ENCODE measurements at regions not wholly inside any gene's neighbourhood (a gene's known extent, or its start where the extent isn't known, plus 50 kb on each side); places are given as distances from the start of the nearest gene placed in this dataset.

DNA sequence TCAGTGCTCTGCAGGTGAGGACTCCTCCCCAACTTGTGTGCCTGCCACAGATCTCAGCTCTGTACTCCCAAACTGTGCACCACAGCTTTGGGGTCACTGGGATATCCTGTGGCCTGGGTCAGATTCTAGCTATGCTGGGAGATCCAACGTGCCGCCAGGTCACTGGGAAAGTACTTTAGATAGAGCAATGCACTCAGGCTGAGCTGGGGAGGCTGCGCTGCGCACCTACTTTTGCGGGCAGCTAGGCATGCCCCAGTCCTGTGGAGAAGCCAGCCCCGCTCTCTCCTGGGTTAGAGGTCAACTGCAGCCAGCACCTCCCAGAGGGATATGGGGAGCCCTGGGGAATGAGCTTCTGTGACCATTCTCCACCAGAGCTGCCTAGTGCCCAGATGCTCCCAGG lies 552.1 kb upstream of the CDH9 start:
- DNase-seq = no peak
- POLR2A ChIA-PET (ENCODE audit: partially characterized antibody) = interaction anchor here (0.5 kb wide), 1 partner anchor 646 kb away, joined by 3 read pairs; no protein-coding TSS in a partner anchor
- no peaks in the 10 kb centered on the region for H3K36me3 Mint-ChIP-seq
- H3K27me3 Mint-ChIP-seq = no peaks in the 10 kb centered on the region
- intact Hi-C loops (cut with micrococcal nuclease) = no loop called here
- H3K4me3 Mint-ChIP-seq = no peak overlapping the region
- H3K27ac ChIP-seq (ENCODE audit: low read depth, low read length) = no peak overlapping the region
- no peaks in the 10 kb centered on the region for H3K4me1 ChIP-seq (ENCODE audit: insufficient read depth, low read length)
- no peaks in the 10 kb centered on the region for H3K4me1 Mint-ChIP-seq
- H3K4me3 ChIP-seq (ENCODE audit: low read length in 2 of 2) = no peak overlapping the region
- no peaks in the 10 kb centered on the region for H3K36me3 ChIP-seq (ENCODE audit: insufficient read depth, low read length)
- H3K9me3 ChIP-seq (ENCODE audit: control insufficient read depth in 1 of 2, low read length in 2 of 2) = no peaks in the 10 kb centered on the region
- CTCF ChIA-PET (ENCODE audit: partially characterized antibody) = no interaction called here
- no peaks in the 10 kb centered on the region for H3K27me3 ChIP-seq (ENCODE audit: insufficient read depth, low read length)
- H3K9me3 Mint-ChIP-seq = peaks cover 6 to 33% (median 13%) of the 10 kb centered on the region in 8 donors
- no peak overlapping the region for H3K27ac Mint-ChIP-seq

GRCh38 chr5:27578279-27578678 lies 539.9 kb upstream of the CDH9 start:
- no peaks in the 10 kb centered on the region for H3K9me3 ChIP-seq (ENCODE audit: control insufficient read depth in 1 of 2, low read length in 2 of 2)
- H3K4me3 ChIP-seq (ENCODE audit: low read length in 2 of 2) = no peak overlapping the region
- H3K27ac ChIP-seq (ENCODE audit: low read depth, low read length) = no peak overlapping the region
- intact Hi-C loops (cut with micrococcal nuclease) = no loop called here
- H3K36me3 ChIP-seq (ENCODE audit: insufficient read depth, low read length) = no peaks in the 10 kb centered on the region
- Mint-ChIP-seq H3K9me3 (peaks cover 0 to 12% (median 6%) of the 10 kb centered on the region in 8 donors), H3K27ac (no peak overlapping the region), H3K36me3 (no peaks in the 10 kb centered on the region), H3K4me3 (no peak overlapping the region), H3K4me1 (peaks cover 0 to 2% (median under 1%) of the 10 kb centered on the region in 4 donors), H3K27me3 (no peaks in the 10 kb centered on the region)
- ChIA-PET CTCF (ENCODE audit: partially characterized antibody) (no interaction called here), POLR2A (ENCODE audit: partially characterized antibody) (no interaction called here)
- H3K4me1 ChIP-seq (ENCODE audit: insufficient read depth, low read length) = no peaks in the 10 kb centered on the region
- no peaks in the 10 kb centered on the region for H3K27me3 ChIP-seq (ENCODE audit: insufficient read depth, low read length)
- DNase-seq = no peak

- peaks cover 0 to 4% of the 10 kb centered on the region in 2 donors for H3K9me3 ChIP-seq (ENCODE audit: control insufficient read depth in 1 of 2, low read length in 2 of 2)
- H3K4me1 ChIP-seq (ENCODE audit: insufficient read depth, low read length) = no peaks in the 10 kb centered on the region
- Mint-ChIP-seq H3K27me3 (no peaks in the 10 kb centered on the region), H3K9me3 (peaks cover 0 to 9% (median 0%) of the 10 kb centered on the region in 8 donors), H3K36me3 (no peaks in the 10 kb centered on the region), H3K27ac (no peak overlapping the region), H3K4me3 (no peak overlapping the region), H3K4me1 (peaks cover 0 to 2% (median under 1%) of the 10 kb centered on the region in 4 donors)
- no peaks in the 10 kb centered on the region for H3K27me3 ChIP-seq (ENCODE audit: insufficient read depth, low read length)
- H3K4me3 ChIP-seq (ENCODE audit: low read length in 2 of 2) = no peak overlapping the region
- intact Hi-C loops (cut with micrococcal nuclease) = no loop called here
- ChIA-PET CTCF (ENCODE audit: partially characterized antibody) (no interaction called here), POLR2A (ENCODE audit: partially characterized antibody) (no interaction called here)
- DNase-seq = no peak
- H3K27ac ChIP-seq (ENCODE audit: low read depth, low read length) = no peak overlapping the region
- H3K36me3 ChIP-seq (ENCODE audit: insufficient read depth, low read length) = no peaks in the 10 kb centered on the region
Observed at GRCh38 chr5:27571681-27572080, 533.3 kb upstream of the CDH9 start.

DNA sequence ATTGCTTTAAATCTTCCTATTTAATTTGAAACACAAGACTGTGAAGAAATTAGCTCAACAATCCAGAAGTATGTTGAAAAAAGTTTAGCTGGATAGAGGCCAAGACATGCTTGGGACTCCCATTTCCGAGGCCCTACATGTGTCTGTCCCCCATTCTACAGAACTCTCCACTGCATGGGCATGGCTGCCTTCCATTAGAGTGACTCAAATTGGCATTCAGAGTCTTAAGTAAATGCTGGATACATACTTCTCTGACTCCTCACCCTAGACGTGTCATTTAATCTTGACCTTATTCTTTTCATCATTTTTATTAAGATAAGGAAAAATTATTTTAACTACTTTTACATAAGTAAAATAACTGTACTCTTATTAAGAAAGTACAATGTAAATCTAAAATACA lies 530.4 kb upstream of the CDH9 start:
- DNase-seq = no peak
- H3K4me1 ChIP-seq (ENCODE audit: insufficient read depth, low read length) = no peaks in the 10 kb centered on the region
- intact Hi-C loops (cut with micrococcal nuclease) = no loop called here
- H3K4me3 ChIP-seq (ENCODE audit: low read length in 2 of 2) = no peak overlapping the region
- Mint-ChIP-seq H3K36me3 (no peaks in the 10 kb centered on the region), H3K4me3 (no peak overlapping the region), H3K27me3 (no peaks in the 10 kb centered on the region), H3K9me3 (peaks cover 0 to 7% (median 0%) of the 10 kb centered on the region in 8 donors), H3K27ac (no peak overlapping the region), H3K4me1 (peaks cover 0 to 2% (median under 1%) of the 10 kb centered on the region in 4 donors)
- H3K36me3 ChIP-seq (ENCODE audit: insufficient read depth, low read length) = no peaks in the 10 kb centered on the region
- H3K27me3 ChIP-seq (ENCODE audit: insufficient read depth, low read length) = no peaks in the 10 kb centered on the region
- no peak overlapping the region for H3K27ac ChIP-seq (ENCODE audit: low read depth, low read length)
- peaks cover 0 to 4% of the 10 kb centered on the region in 2 donors for H3K9me3 ChIP-seq (ENCODE audit: control insufficient read depth in 1 of 2, low read length in 2 of 2)
- POLR2A ChIA-PET (ENCODE audit: partially characterized antibody) = no interaction called here
- CTCF ChIA-PET (ENCODE audit: partially characterized antibody) = no interaction called here

DNA sequence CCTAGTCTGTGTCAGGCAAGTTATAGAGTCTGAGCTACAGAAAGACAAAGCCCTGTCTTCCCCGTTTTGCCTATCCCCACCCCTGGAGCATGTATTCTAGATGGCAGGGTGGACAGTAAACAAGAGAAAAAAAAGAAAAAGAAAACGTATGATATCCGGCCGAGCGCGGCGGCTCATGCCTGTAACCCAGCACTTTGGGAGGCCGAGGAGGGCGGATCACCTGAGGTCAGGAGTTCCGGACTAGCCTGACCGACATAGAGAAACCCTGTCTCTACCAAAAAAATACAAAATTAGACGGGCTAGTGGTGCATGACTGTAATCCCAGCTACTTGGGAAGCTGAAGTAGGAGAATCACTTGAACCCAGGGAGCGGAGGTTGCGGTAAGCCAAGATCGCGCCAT lies 523.0 kb upstream of the CDH9 start:
- no peaks in the 10 kb centered on the region for H3K27me3 Mint-ChIP-seq
- H3K4me3 Mint-ChIP-seq = no peak overlapping the region
- intact Hi-C loops (cut with micrococcal nuclease) = no loop called here
- Histone ChIP-seq H3K27ac (ENCODE audit: low read depth, low read length) (no peak overlapping the region), H3K36me3 (ENCODE audit: insufficient read depth, low read length) (no peaks in the 10 kb centered on the region), H3K4me1 (ENCODE audit: insufficient read depth, low read length) (no peaks in the 10 kb centered on the region), H3K4me3 (ENCODE audit: low read length in 2 of 2) (no peak overlapping the region), H3K9me3 (ENCODE audit: control insufficient read depth in 1 of 2, low read length in 2 of 2) (no peaks in the 10 kb centered on the region), H3K27me3 (ENCODE audit: insufficient read depth, low read length) (no peaks in the 10 kb centered on the region)
- no peaks in the 10 kb centered on the region for H3K36me3 Mint-ChIP-seq
- peaks cover 3 to 17% (median 4%) of the 10 kb centered on the region in 8 donors for H3K9me3 Mint-ChIP-seq
- no peak for DNase-seq
- POLR2A ChIA-PET (ENCODE audit: partially characterized antibody) = no interaction called here
- no peaks in the 10 kb centered on the region for H3K4me1 Mint-ChIP-seq
- H3K27ac Mint-ChIP-seq = no peak overlapping the region
- CTCF ChIA-PET (ENCODE audit: partially characterized antibody) = no interaction called here

- H3K4me1 ChIP-seq (ENCODE audit: insufficient read depth, low read length) = no peaks in the 10 kb centered on the region
- H3K4me3 ChIP-seq (ENCODE audit: low read length in 2 of 2) = no peak overlapping the region
- Mint-ChIP-seq H3K4me3 (no peak overlapping the region), H3K27me3 (no peaks in the 10 kb centered on the region), H3K4me1 (no peaks in the 10 kb centered on the region), H3K27ac (no peak overlapping the region), H3K36me3 (no peaks in the 10 kb centered on the region), H3K9me3 (peaks cover 2 to 30% (median 9%) of the 10 kb centered on the region in 8 donors)
- no peak for DNase-seq
- ChIA-PET CTCF (ENCODE audit: partially characterized antibody) (no interaction called here), POLR2A (ENCODE audit: partially characterized antibody) (no interaction called here)
- intact Hi-C loops (cut with micrococcal nuclease) = no loop called here
- H3K9me3 ChIP-seq (ENCODE audit: control insufficient read depth in 1 of 2, low read length in 2 of 2) = no peaks in the 10 kb centered on the region
- no peaks in the 10 kb centered on the region for H3K36me3 ChIP-seq (ENCODE audit: insufficient read depth, low read length)
- no peak overlapping the region for H3K27ac ChIP-seq (ENCODE audit: low read depth, low read length)
- H3K27me3 ChIP-seq (ENCODE audit: insufficient read depth, low read length) = no peaks in the 10 kb centered on the region
Observed at GRCh38 chr5:27548484-27548883, 510.1 kb upstream of the CDH9 start.

- Histone ChIP-seq H3K27ac (ENCODE audit: low read depth, low read length) (no peak overlapping the region), H3K4me1 (ENCODE audit: insufficient read depth, low read length) (no peaks in the 10 kb centered on the region), H3K4me3 (ENCODE audit: low read length in 2 of 2) (no peak overlapping the region), H3K27me3 (ENCODE audit: insufficient read depth, low read length) (no peaks in the 10 kb centered on the region), H3K36me3 (ENCODE audit: insufficient read depth, low read length) (no peaks in the 10 kb centered on the region), H3K9me3 (ENCODE audit: control insufficient read depth in 1 of 2, low read length in 2 of 2) (no peaks in the 10 kb centered on the region)
- no peak for DNase-seq
- CTCF ChIA-PET (ENCODE audit: partially characterized antibody) = no interaction called here
- intact Hi-C loops (cut with micrococcal nuclease) = no loop called here
- Mint-ChIP-seq H3K9me3 (peaks cover 0 to 13% (median 6%) of the 10 kb centered on the region in 8 donors), H3K4me1 (no peaks in the 10 kb centered on the region), H3K36me3 (no peaks in the 10 kb centered on the region), H3K4me3 (no peak overlapping the region), H3K27ac (no peak overlapping the region), H3K27me3 (no peaks in the 10 kb centered on the region)
- POLR2A ChIA-PET (ENCODE audit: partially characterized antibody) = no interaction called here
Observed at GRCh38 chr5:27535031-27535557, 496.7 kb upstream of the CDH9 start.

DNA sequence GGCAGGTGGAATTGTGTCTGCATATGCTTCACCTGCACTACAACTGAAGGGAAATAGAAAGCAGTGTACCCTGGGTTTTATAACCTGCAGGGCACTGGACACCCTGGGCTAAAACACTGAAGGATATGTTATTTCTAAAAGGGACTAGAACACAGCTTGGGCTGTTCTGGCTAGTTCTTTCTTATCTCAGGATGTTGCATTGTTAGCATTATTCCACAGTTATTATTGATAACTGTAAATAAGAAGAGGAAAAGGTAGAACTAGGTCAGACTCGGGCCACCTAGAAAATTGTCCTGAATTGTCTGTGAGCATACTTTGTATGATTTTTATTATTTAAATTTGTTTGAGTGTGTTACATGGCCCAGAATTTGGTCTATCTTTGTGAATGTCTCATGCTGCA lies 493.9 kb upstream of the CDH9 start:
- intact Hi-C loops (cut with micrococcal nuclease) = no loop called here
- no peak overlapping the region for H3K4me3 ChIP-seq (ENCODE audit: low read length in 2 of 2)
- H3K27me3 ChIP-seq (ENCODE audit: insufficient read depth, low read length) = no peaks in the 10 kb centered on the region
- no peaks in the 10 kb centered on the region for H3K36me3 ChIP-seq (ENCODE audit: insufficient read depth, low read length)
- H3K9me3 Mint-ChIP-seq = peaks cover 2 to 19% (median 7%) of the 10 kb centered on the region in 8 donors
- no peak for DNase-seq
- no peaks in the 10 kb centered on the region for H3K27me3 Mint-ChIP-seq
- no peak overlapping the region for H3K4me3 Mint-ChIP-seq
- H3K27ac ChIP-seq (ENCODE audit: low read depth, low read length) = no peak overlapping the region
- no peaks in the 10 kb centered on the region for H3K4me1 Mint-ChIP-seq
- H3K9me3 ChIP-seq (ENCODE audit: control insufficient read depth in 1 of 2, low read length in 2 of 2) = no peaks in the 10 kb centered on the region
- no peaks in the 10 kb centered on the region for H3K4me1 ChIP-seq (ENCODE audit: insufficient read depth, low read length)
- POLR2A ChIA-PET (ENCODE audit: partially characterized antibody) = no interaction called here
- no peaks in the 10 kb centered on the region for H3K36me3 Mint-ChIP-seq
- no peak overlapping the region for H3K27ac Mint-ChIP-seq
- CTCF ChIA-PET (ENCODE audit: partially characterized antibody) = no interaction called here

Data from CD4-positive, alpha-beta memory T cell (primary cell).